ENCODE measurements at regions not wholly inside any gene's neighbourhood (a gene's known extent, or its start where the extent isn't known, plus 50 kb on each side); places are given as distances from the start of the nearest gene placed in this dataset.

- in situ Hi-C loops (cut with MboI; ENCODE audit: low sequenced_read_pairs in 4 of 4) = no loop called here
Observed at GRCh38 chr1:106459418-106459817, 597.1 kb upstream of the PRMT6 start.

GRCh38 chr1:106465666-106466065 is 590.8 kb upstream of the PRMT6 start:
- no peak for TF ChIP-seq CTCF (IDR thresholded peaks at IDR 0.05 in 4 of 5, conservative IDR thresholded peaks at IDR 0.05 in 1 of 5)
- no peak for TF ChIP-seq POLR2A (IDR thresholded peaks at IDR 0.05)
- Histone ChIP-seq H3K4me1 (no peaks in the 10 kb centered on the region), H3K27ac (no peak overlapping the region), H3K4me3 (no peak overlapping the region), H3K27me3 (no peaks in the 10 kb centered on the region), H3K9me3 (no peaks in the 10 kb centered on the region), H3K36me3 (no peaks in the 10 kb centered on the region)
- in situ Hi-C loops (cut with MboI; ENCODE audit: low sequenced_read_pairs in 4 of 4) (no loop called here), intact Hi-C loops (cut with DNase I; ENCODE audit: low total_unique reads) (no loop called here)
- no peak for ATAC-seq
- DNase-seq = no peak

More at GRCh38 chr1:106459418-106459817, 597.1 kb upstream of the PRMT6 start:
- intact Hi-C loops (cut with DNase I; ENCODE audit: low total_unique reads) = no loop called here
- Histone ChIP-seq H3K27ac (no peak overlapping the region), H3K36me3 (no peaks in the 10 kb centered on the region), H3K9me3 (no peaks in the 10 kb centered on the region), H3K4me3 (no peak overlapping the region), H3K27me3 (no peaks in the 10 kb centered on the region), H3K4me1 (no peaks in the 10 kb centered on the region)
- TF ChIP-seq POLR2A (IDR thresholded peaks at IDR 0.05) = no peak
- no peak for TF ChIP-seq CTCF (IDR thresholded peaks at IDR 0.05 in 4 of 5, conservative IDR thresholded peaks at IDR 0.05 in 1 of 5)
- ATAC-seq (no peak), DNase-seq (no peak)

- H3K27me3 ChIP-seq = no peaks in the 10 kb centered on the region
- H3K27ac ChIP-seq = no peak overlapping the region
- ATAC-seq (no peak), DNase-seq (no peak)
- H3K4me3 ChIP-seq = no peak overlapping the region
- intact Hi-C loops (cut with DNase I; ENCODE audit: low total_unique reads) (no loop called here), in situ Hi-C loops (cut with MboI; ENCODE audit: low sequenced_read_pairs in 4 of 4) (no loop called here)
- peaks cover 0 to 5% (median 0%) of the 10 kb centered on the region in 3 donors for H3K9me3 ChIP-seq
- H3K4me1 ChIP-seq = no peaks in the 10 kb centered on the region
- no peak for TF ChIP-seq CTCF (IDR thresholded peaks at IDR 0.05 in 4 of 5, conservative IDR thresholded peaks at IDR 0.05 in 1 of 5)
- TF ChIP-seq POLR2A (IDR thresholded peaks at IDR 0.05) = no peak
- H3K36me3 ChIP-seq = no peaks in the 10 kb centered on the region
Observed at GRCh38 chr1:106480629-106481028, 575.8 kb upstream of the PRMT6 start.

- H3K4me1 ChIP-seq = no peaks in the 10 kb centered on the region
- ATAC-seq = no peak
- no peaks in the 10 kb centered on the region for H3K9me3 ChIP-seq
- no peaks in the 10 kb centered on the region for H3K36me3 ChIP-seq
- in situ Hi-C loops (cut with MboI; ENCODE audit: low sequenced_read_pairs in 4 of 4) = no loop called here
- H3K4me3 ChIP-seq = no peak overlapping the region
- intact Hi-C loops (cut with DNase I; ENCODE audit: low total_unique reads) = no loop called here
- TF ChIP-seq CTCF (IDR thresholded peaks at IDR 0.05 in 4 of 5, conservative IDR thresholded peaks at IDR 0.05 in 1 of 5) = no peak
- no peak for TF ChIP-seq POLR2A (IDR thresholded peaks at IDR 0.05)
- no peaks in the 10 kb centered on the region for H3K27me3 ChIP-seq
- no peak overlapping the region for H3K27ac ChIP-seq
- no peak for DNase-seq
Observed at GRCh38 chr1:106492880-106493279, 563.6 kb upstream of the PRMT6 start.

GRCh38 chr1:106494646-106495045 is 561.8 kb upstream of the PRMT6 start:
- TF ChIP-seq POLR2A (IDR thresholded peaks at IDR 0.05) = no peak
- no peak for TF ChIP-seq CTCF (IDR thresholded peaks at IDR 0.05 in 4 of 5, conservative IDR thresholded peaks at IDR 0.05 in 1 of 5)
- no peaks in the 10 kb centered on the region for H3K9me3 ChIP-seq
- H3K27ac ChIP-seq = no peak overlapping the region
- no peaks in the 10 kb centered on the region for H3K27me3 ChIP-seq
- no peaks in the 10 kb centered on the region for H3K4me1 ChIP-seq
- intact Hi-C loops (cut with DNase I; ENCODE audit: low total_unique reads) = no loop called here
- ATAC-seq (no peak), DNase-seq (no peak)
- H3K36me3 ChIP-seq = no peaks in the 10 kb centered on the region
- no peak overlapping the region for H3K4me3 ChIP-seq
- in situ Hi-C loops (cut with MboI; ENCODE audit: low sequenced_read_pairs in 4 of 4) = no loop called here
